ENCODE measurements at regions not wholly inside any gene's neighbourhood (a gene's known extent, or its start where the extent isn't known, plus 50 kb on each side); places are given as distances from the start of the nearest gene placed in this dataset.

- Histone ChIP-seq H3K4me1 (peaks cover 6% of the 10 kb centered on the region), H2AFZ (peak overlapping the region; percentile 7), H3K9ac (no peak overlapping the region), H3K4me2 (ENCODE audit: low read length) (no peak overlapping the region), H3K27ac (no peak overlapping the region), H3K36me3 (ENCODE audit: control insufficient read depth, insufficient read depth, low read length) (no peaks in the 10 kb centered on the region), H3K79me2 (no peaks in the 10 kb centered on the region), H3K27me3 (ENCODE audit: control insufficient read depth, insufficient read depth, low read length) (no peaks in the 10 kb centered on the region), H3K9me3 (ENCODE audit: control insufficient read depth, low read length) (no peaks in the 10 kb centered on the region), H3K4me3 (ENCODE audit: low read depth, low read length) (no peak overlapping the region)
- no peak for TF ChIP-seq CTCF (IDR thresholded peaks at IDR 0.05)
Measured at GRCh38 chr5:54886866-54887265, 98.5 kb downstream of the ESM1 start.

- Histone ChIP-seq H3K9me3 (ENCODE audit: control insufficient read depth, low read length) (no peaks in the 10 kb centered on the region), H3K4me1 (peaks cover 6% of the 10 kb centered on the region), H3K4me2 (ENCODE audit: low read length) (no peak overlapping the region), H3K79me2 (no peaks in the 10 kb centered on the region), H3K27ac (no peak overlapping the region), H3K27me3 (ENCODE audit: control insufficient read depth, insufficient read depth, low read length) (no peaks in the 10 kb centered on the region), H3K4me3 (ENCODE audit: low read depth, low read length) (no peak overlapping the region), H2AFZ (no peak overlapping the region), H3K9ac (no peak overlapping the region), H3K36me3 (ENCODE audit: control insufficient read depth, insufficient read depth, low read length) (no peaks in the 10 kb centered on the region)
- TF ChIP-seq CTCF (IDR thresholded peaks at IDR 0.05) = no peak
Measured at GRCh38 chr5:54885636-54886035, 99.8 kb downstream of the ESM1 start.

- Histone ChIP-seq H3K36me3 (ENCODE audit: control insufficient read depth, insufficient read depth, low read length) (no peaks in the 10 kb centered on the region), H3K79me2 (no peaks in the 10 kb centered on the region), H3K27me3 (ENCODE audit: control insufficient read depth, insufficient read depth, low read length) (no peaks in the 10 kb centered on the region), H3K9ac (no peak overlapping the region), H3K9me3 (ENCODE audit: control insufficient read depth, low read length) (no peaks in the 10 kb centered on the region), H3K4me1 (no peaks in the 10 kb centered on the region), H2AFZ (no peak overlapping the region), H3K4me2 (ENCODE audit: low read length) (no peak overlapping the region), H3K4me3 (ENCODE audit: low read depth, low read length) (no peak overlapping the region), H3K27ac (no peak overlapping the region)
- TF ChIP-seq CTCF (IDR thresholded peaks at IDR 0.05) = no peak
Measured at GRCh38 chr5:54884195-54884536, 101.2 kb downstream of the ESM1 start.

- no peak overlapping the region for H3K9ac ChIP-seq
- no peaks in the 10 kb centered on the region for H3K27me3 ChIP-seq (ENCODE audit: control insufficient read depth, insufficient read depth, low read length)
- no peak overlapping the region for H3K27ac ChIP-seq
- H3K36me3 ChIP-seq (ENCODE audit: control insufficient read depth, insufficient read depth, low read length) = no peaks in the 10 kb centered on the region
- TF ChIP-seq CTCF (IDR thresholded peaks at IDR 0.05) = no peak
- H3K4me2 ChIP-seq (ENCODE audit: low read length) = peak overlapping the region; percentile 77
- no peaks in the 10 kb centered on the region for H3K79me2 ChIP-seq
- H3K4me1 ChIP-seq = no peaks in the 10 kb centered on the region
- H3K4me3 ChIP-seq (ENCODE audit: low read depth, low read length) = peak overlapping the region; percentile 47
- H3K9me3 ChIP-seq (ENCODE audit: control insufficient read depth, low read length) = no peaks in the 10 kb centered on the region
- H2AFZ ChIP-seq = peak overlapping the region; percentile 93
Measured at GRCh38 chr5:54883374-54884194, 101.8 kb downstream of the ESM1 start.

- H3K9me3 ChIP-seq (ENCODE audit: control insufficient read depth, low read length) = no peaks in the 10 kb centered on the region
- H3K9ac ChIP-seq = no peak overlapping the region
- H3K27me3 ChIP-seq (ENCODE audit: control insufficient read depth, insufficient read depth, low read length) = no peaks in the 10 kb centered on the region
- H3K79me2 ChIP-seq = no peaks in the 10 kb centered on the region
- no peaks in the 10 kb centered on the region for H3K4me1 ChIP-seq
- peak overlapping the region; percentile 47 for H3K4me3 ChIP-seq (ENCODE audit: low read depth, low read length)
- TF ChIP-seq CTCF (IDR thresholded peaks at IDR 0.05) = no peak
- H2AFZ ChIP-seq = peak overlapping the region; percentile 93
- peak overlapping the region; percentile 77 for H3K4me2 ChIP-seq (ENCODE audit: low read length)
- no peak overlapping the region for H3K27ac ChIP-seq
- H3K36me3 ChIP-seq (ENCODE audit: control insufficient read depth, insufficient read depth, low read length) = no peaks in the 10 kb centered on the region
Measured at GRCh38 chr5:54882841-54883240, 102.6 kb downstream of the ESM1 start.
